H9 (cell line): ENCODE measurements at regions not wholly inside any gene's neighbourhood (a gene's known extent, or its start where the extent isn't known, plus 50 kb on each side); places are given as distances from the start of the nearest gene placed in this dataset.

Experiments
- DNase-seq: peaks from one replicate; pipeline ENCODE4 v3.0.0-alpha.2; 2017
- H2AFZ ChIP-seq: one replicate; pipeline ENCODE4 v1.6.1; 2013; ENCODE audit warnings: mild to moderate bottlenecking, low read length, control low read depth, moderate library complexity
- H2AK5ac ChIP-seq: 2 replicates; pipeline ENCODE4 v1.6.1; 2013; ENCODE audit warnings: low read length, control low read depth, mixed read lengths; ENCODE audit not compliant: insufficient read length
- H2BK120ac ChIP-seq: one replicate; pipeline ENCODE4 v1.6.1; 2013; ENCODE audit warnings: low read depth, mild to moderate bottlenecking, low read length, control low read depth, inconsistent platforms; ENCODE audit not compliant: poor library complexity, severe bottlenecking
- H2BK12ac ChIP-seq: 2 replicates; pipeline ENCODE4 v1.6.1; 2013; ENCODE audit warnings: low read length, control low read depth, mixed read lengths, low read depth; ENCODE audit not compliant: insufficient read length
- H2BK15ac ChIP-seq: 2 replicates; pipeline ENCODE4 v1.6.1; 2013; ENCODE audit warnings: low read depth, low read length, control low read depth
- H2BK20ac ChIP-seq: one replicate; pipeline ENCODE4 v1.6.1; 2013; ENCODE audit warnings: low read depth, mild to moderate bottlenecking, low read length, control low read depth, inconsistent platforms; ENCODE audit not compliant: poor library complexity, severe bottlenecking
- H2BK5ac ChIP-seq: 2 replicates; pipeline ENCODE4 v1.6.1; 2013; ENCODE audit warnings: low read length, control low read depth, mixed read lengths; ENCODE audit not compliant: insufficient read length
- H3K14ac ChIP-seq: 2 replicates; pipeline ENCODE4 v1.6.1; 2013; ENCODE audit warnings: low read length, control low read depth; ENCODE audit not compliant: insufficient read depth
- H3K18ac ChIP-seq: 2 replicates; pipeline ENCODE4 v1.6.1; 2013; ENCODE audit warnings: low read depth, mild to moderate bottlenecking, mixed read lengths, low read length, control low read depth; ENCODE audit not compliant: insufficient read length
- H3K23ac ChIP-seq: 2 replicates; pipeline ENCODE4 v1.6.1; 2013; ENCODE audit warnings: low read length, control low read depth, mixed read lengths, low read depth; ENCODE audit not compliant: insufficient read length
- H3K23me2 ChIP-seq: 2 replicates; pipeline ENCODE4 v1.6.1; 2013; ENCODE audit warnings: low read depth, mild to moderate bottlenecking, mixed read lengths, low read length, control low read depth; ENCODE audit not compliant: insufficient read length, poor library complexity, severe bottlenecking
- H3K27ac ChIP-seq: 2 replicates; pipeline ENCODE4 v1.5.1; 2013; ENCODE audit warnings: low read length, control low read depth, mixed read lengths, low read depth; ENCODE audit not compliant: insufficient read length
- H3K27me3 ChIP-seq: 2 replicates; pipeline ENCODE4 v1.6.1; 2013; ENCODE audit warnings: low read length, control low read depth, inconsistent platforms; ENCODE audit not compliant: insufficient read depth
- H3K4ac ChIP-seq: 2 replicates; pipeline ENCODE4 v1.6.1; 2013; ENCODE audit warnings: low read depth, mild to moderate bottlenecking, control low read depth, inconsistent platforms, low read length, moderate library complexity
- H3K4me1 ChIP-seq: 2 replicates; pipeline ENCODE4 v1.6.1; 2013; ENCODE audit warnings: low read length, control low read depth, inconsistent platforms; ENCODE audit not compliant: insufficient read depth
- H3K4me2 ChIP-seq: 2 replicates; pipeline ENCODE4 v1.6.1; 2013; ENCODE audit warnings: low read length, control low read depth, mixed read lengths; ENCODE audit not compliant: insufficient read length, insufficient read depth
- H3K56ac ChIP-seq: 2 replicates; pipeline ENCODE4 v1.6.1; 2013; ENCODE audit warnings: low read depth, mild to moderate bottlenecking, mixed read lengths, low read length, control low read depth; ENCODE audit not compliant: insufficient read length
- H3K79me1 ChIP-seq: 2 replicates; pipeline ENCODE4 v1.6.1; 2013; ENCODE audit warnings: low read depth, mild to moderate bottlenecking, moderate library complexity, low read length, control low read depth, inconsistent platforms; ENCODE audit not compliant: insufficient read depth, poor library complexity, severe bottlenecking
- H3K79me2 ChIP-seq: 2 replicates; pipeline ENCODE4 v1.6.1; 2013; ENCODE audit warnings: low read length, control low read depth, inconsistent platforms; ENCODE audit not compliant: insufficient read depth
- H3K9ac ChIP-seq: 2 replicates; pipeline ENCODE4 v1.6.1; 2013; ENCODE audit warnings: low read length, control low read depth, mixed read lengths; ENCODE audit not compliant: insufficient read length; ENCODE audit errors: extremely low read depth
- H3K9me3 ChIP-seq: one replicate; pipeline ENCODE4 v1.6.1; 2013; ENCODE audit warnings: low read depth, low read length, inconsistent platforms; ENCODE audit not compliant: control insufficient read depth
- H3T11ph ChIP-seq: one replicate; pipeline ENCODE4 v1.6.1; 2013; ENCODE audit warnings: mild to moderate bottlenecking, low read length, control low read depth, inconsistent platforms
- H4K20me1 ChIP-seq: one replicate; pipeline ENCODE4 v1.6.1; 2013; ENCODE audit not compliant: control insufficient read depth, insufficient read length, insufficient read depth
- H4K5ac ChIP-seq: 2 replicates; pipeline ENCODE4 v1.6.1; 2013; ENCODE audit warnings: low read depth, mild to moderate bottlenecking, mixed read lengths, low read length, control low read depth; ENCODE audit not compliant: insufficient read length
- H4K8ac ChIP-seq: replicated peaks from 2 replicates; pipeline ENCODE4 v1.6.1; 2013; ENCODE audit warnings: low read length, control low read depth, mixed read lengths, low read depth; ENCODE audit not compliant: insufficient read length
- H4K91ac ChIP-seq: 2 replicates; pipeline ENCODE4 v1.6.1; 2013; ENCODE audit warnings: low read depth, mild to moderate bottlenecking, moderate library complexity, mixed read lengths, low read length, control low read depth; ENCODE audit not compliant: insufficient read length
- H3K27ac Mint-ChIP-seq, 3 experiments: 2 replicates in 2 of 3; 3 replicates in 1 of 3; pipeline ENCODE4 v1.8.0; 2020 to 2021; ENCODE audit warnings: mixed read lengths in 3 of 3, mild to moderate bottlenecking in 1 of 3, moderate library complexity in 1 of 3
- H3K27me3 Mint-ChIP-seq: 2 replicates; pipeline ENCODE4 v1.8.0; 2021; ENCODE audit warnings: low read depth, mild to moderate bottlenecking, moderate library complexity, mixed read lengths
- H3K36me3 Mint-ChIP-seq, 3 experiments: 2 replicates in 2 of 3; 3 replicates in 1 of 3; pipeline ENCODE4 v1.8.0; 2020 to 2021; ENCODE audit warnings: low read depth in 3 of 3, mixed read lengths in 3 of 3; ENCODE audit not compliant: insufficient read depth in 1 of 3
- H3K4me1 Mint-ChIP-seq, 2 experiments: 2 replicates each; pipeline ENCODE4 v1.8.0; 2020; ENCODE audit warnings: mixed read lengths in 2 of 2
- H3K4me3 Mint-ChIP-seq, 2 experiments: 2 replicates in 1 of 2; 3 replicates in 1 of 2; pipeline ENCODE4 v1.8.0; 2020 to 2021; ENCODE audit warnings: mild to moderate bottlenecking in 2 of 2, mixed read lengths in 2 of 2, moderate library complexity in 1 of 2
- H3K9me3 Mint-ChIP-seq, 2 experiments: 2 replicates in 1 of 2; 3 replicates in 1 of 2; pipeline ENCODE4 v1.8.0; 2020; ENCODE audit warnings: mild to moderate bottlenecking in 2 of 2, mixed read lengths in 2 of 2, moderate library complexity in 1 of 2
- CTCF ChIP-seq: fragments of 200-600 bp; sonication (generic); conservative IDR thresholded peaks from 3 replicates; pipeline ENCODE4 v1.8.0; 2021; ENCODE audit warnings: antibody characterized with exemption, mild to moderate bottlenecking

GRCh38 chrX:25737540-25737939 lies 400.6 kb upstream of the MAGEB18 start:
- TF ChIP-seq CTCF = no peak
- H3K9me3 ChIP-seq = no peaks in the 10 kb centered on the region
- H3K56ac ChIP-seq = no peak overlapping the region
- no peak overlapping the region for H2BK20ac ChIP-seq
- H3K23ac ChIP-seq = no peak overlapping the region
- no peak overlapping the region for H3K14ac ChIP-seq
- H3K4me2 ChIP-seq = no peak overlapping the region
- H2BK15ac ChIP-seq = no peak overlapping the region
- no peaks in the 10 kb centered on the region for H3K79me2 ChIP-seq
- H2BK120ac ChIP-seq = no peak overlapping the region
- Mint-ChIP-seq H3K4me1 (no peaks in the 10 kb centered on the region), H3K27me3 (no peaks in the 10 kb centered on the region), H3K9me3 (peaks cover 36 to 48% of the 10 kb centered on the region in 2 experiments), H3K4me3 (no peak overlapping the region), H3K27ac (no peak overlapping the region), H3K36me3 (no peaks in the 10 kb centered on the region; a peak in 3 of 7 replicates)
- H4K20me1 ChIP-seq = no peaks in the 10 kb centered on the region
- no peaks in the 10 kb centered on the region for H3K27me3 ChIP-seq
- no peak overlapping the region for H3K4ac ChIP-seq
- H3K18ac ChIP-seq = no peak overlapping the region
- H3K23me2 ChIP-seq = no peaks in the 10 kb centered on the region
- no peak overlapping the region for H2AFZ ChIP-seq
- H3K4me1 ChIP-seq = no peaks in the 10 kb centered on the region
- H3T11ph ChIP-seq = no peak overlapping the region
- H2BK12ac ChIP-seq = no peak overlapping the region
- no peaks in the 10 kb centered on the region for H3K79me1 ChIP-seq
- H4K5ac ChIP-seq = no peak overlapping the region
- H3K27ac ChIP-seq = no peak overlapping the region
- no peak overlapping the region for H3K9ac ChIP-seq
- H2BK5ac ChIP-seq = no peak overlapping the region
- no peak overlapping the region for H2AK5ac ChIP-seq
- H4K91ac ChIP-seq = no peak overlapping the region
- no peak for DNase-seq
- no peak overlapping the region for H4K8ac ChIP-seq
